WTC11 (cell line): ENCODE measurements at regions not wholly inside any gene's neighbourhood (a gene's known extent, or its start where the extent isn't known, plus 50 kb on each side); places are given as distances from the start of the nearest gene placed in this dataset.
"Not testable (repeated sequence)": the region's sequence is repeated elsewhere in the genome, so short reads cannot be mapped to it uniquely, and the experiment has no call there.

Experiments used
- ATF3 ChIP-seq: sonication (generic); formaldehyde crosslinking; conservative IDR thresholded peaks from 2 replicates; pipeline ENCODE4 v1.8.1; 2022; ENCODE audit warnings: mild to moderate bottlenecking, missing genetic modification reagents
- CTCF ChIP-seq: fragments of 200-600 bp; IDR thresholded peaks from 2 replicates; pipeline ENCODE4 v1.8.0; 2022; ENCODE audit warnings: antibody characterized with exemption
- KAT7 ChIP-seq: sonication (generic); formaldehyde crosslinking; IDR thresholded peaks from 2 replicates; pipeline ENCODE4 v1.8.1; 2023; ENCODE audit warnings: missing genetic modification reagents, mild to moderate bottlenecking, borderline replicate concordance
- NFYB ChIP-seq: sonication (generic); formaldehyde crosslinking; conservative IDR thresholded peaks from 2 replicates; pipeline ENCODE4 v1.8.0; 2022; ENCODE audit warnings: low read depth, missing genetic modification reagents
- NR2C2 ChIP-seq: sonication (generic); formaldehyde crosslinking; IDR thresholded peaks from 2 replicates; pipeline ENCODE4 v1.8.0; 2022; ENCODE audit warnings: mild to moderate bottlenecking, missing genetic modification reagents
- RELA ChIP-seq: sonication (generic); formaldehyde crosslinking; IDR thresholded peaks from 2 replicates; pipeline ENCODE4 v1.8.1; 2022; ENCODE audit warnings: missing genetic modification reagents, mild to moderate bottlenecking, borderline replicate concordance
- SP1 ChIP-seq: sonication (generic); formaldehyde crosslinking; conservative IDR thresholded peaks from 2 replicates; pipeline ENCODE4 v1.8.1; 2022; ENCODE audit warnings: missing genetic modification reagents
- TCF7 ChIP-seq: sonication (generic); formaldehyde crosslinking; IDR thresholded peaks from 2 replicates; pipeline ENCODE4 v1.8.0; 2022; ENCODE audit warnings: mild to moderate bottlenecking, low read depth, missing genetic modification reagents, moderate library complexity
- ZBTB21 ChIP-seq: sonication (generic); formaldehyde crosslinking; IDR thresholded peaks from 2 replicates; pipeline ENCODE4 v1.8.1; 2023; ENCODE audit warnings: mild to moderate bottlenecking, missing genetic modification reagents, borderline replicate concordance
- ZNF263 ChIP-seq: sonication (generic); formaldehyde crosslinking; IDR thresholded peaks from 2 replicates; pipeline ENCODE4 v1.8.1; 2022; ENCODE audit warnings: low read depth, mild to moderate bottlenecking, moderate library complexity, missing genetic modification reagents
- ZNF671 ChIP-seq: fragments of 250-450 bp; sonication (Bioruptor Pico); IDR thresholded peaks from 2 replicates; pipeline ENCODE4 v1.8.0; 2021; ENCODE audit warnings: mild to moderate bottlenecking
- TF ChIP-seq, protein P1 (sequence below): sonication (generic); formaldehyde crosslinking; IDR thresholded peaks from 2 replicates; pipeline ENCODE4 v1.8.1; 2022; ENCODE audit warnings: mild to moderate bottlenecking, missing genetic modification reagents, moderate library complexity, borderline replicate concordance
- TF ChIP-seq, protein P2 (sequence below): sonication (generic); formaldehyde crosslinking; IDR thresholded peaks from 2 replicates; pipeline ENCODE4 v1.8.0; 2022; ENCODE audit warnings: mild to moderate bottlenecking, missing genetic modification reagents

GRCh38 chr10:34035241-34035790 is 700.8 kb upstream of the NRP1 start:
- not testable (repeated sequence) for TF ChIP-seq CTCF; ZBTB21 (CRISPR knock-in tag); ZNF671 (CRISPR knock-in tag); ATF3 (CRISPR knock-in tag); TCF7; NFYB; NR2C2; SP1 (CRISPR knock-in tag); ZNF263; RELA (CRISPR knock-in tag); KAT7 (CRISPR knock-in tag)
- TF ChIP-seq, protein P1, sequence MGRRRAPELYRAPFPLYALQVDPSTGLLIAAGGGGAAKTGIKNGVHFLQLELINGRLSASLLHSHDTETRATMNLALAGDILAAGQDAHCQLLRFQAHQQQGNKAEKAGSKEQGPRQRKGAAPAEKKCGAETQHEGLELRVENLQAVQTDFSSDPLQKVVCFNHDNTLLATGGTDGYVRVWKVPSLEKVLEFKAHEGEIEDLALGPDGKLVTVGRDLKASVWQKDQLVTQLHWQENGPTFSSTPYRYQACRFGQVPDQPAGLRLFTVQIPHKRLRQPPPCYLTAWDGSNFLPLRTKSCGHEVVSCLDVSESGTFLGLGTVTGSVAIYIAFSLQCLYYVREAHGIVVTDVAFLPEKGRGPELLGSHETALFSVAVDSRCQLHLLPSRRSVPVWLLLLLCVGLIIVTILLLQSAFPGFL = not testable (repeated sequence)
- TF ChIP-seq, protein P2, sequence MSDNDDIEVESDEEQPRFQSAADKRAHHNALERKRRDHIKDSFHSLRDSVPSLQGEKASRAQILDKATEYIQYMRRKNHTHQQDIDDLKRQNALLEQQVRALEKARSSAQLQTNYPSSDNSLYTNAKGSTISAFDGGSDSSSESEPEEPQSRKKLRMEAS (CRISPR knock-in tag) = not testable (repeated sequence)
